Tibial nerve (tissue), 4 donors: ENCODE measurements at regions not wholly inside any gene's neighbourhood (a gene's known extent, or its start where the extent isn't known, plus 50 kb on each side); places are given as distances from the start of the nearest gene placed in this dataset.

Experiments
- CTCF ChIP-seq, 5 experiments: fragments of 200-600 bp in 3 of 5; fragments of 450-650 bp in 2 of 5; sonication (generic) in 3 of 5; IDR thresholded peaks; one replicate each; pipeline ENCODE4 v1.5.1; 2016 to 2019; ENCODE audit warnings: antibody characterized with exemption in 5 of 5, mild to moderate bottlenecking in 3 of 5, moderate library complexity in 2 of 5
- EP300 ChIP-seq, 2 donors: sonication (generic); formaldehyde crosslinking; IDR thresholded peaks; one replicate each; pipeline ENCODE4 v1.6.1; 2017; ENCODE audit warnings: antibody characterized with exemption in 2 of 2, mild to moderate bottlenecking in 1 of 2
- POLR2A ChIP-seq, 2 donors: fragments of 450-650 bp; IDR thresholded peaks; one replicate each; pipeline ENCODE4 v1.6.1; 2017; ENCODE audit warnings: antibody characterized with exemption in 2 of 2, mild to moderate bottlenecking in 2 of 2, moderate library complexity in 2 of 2

DNA sequence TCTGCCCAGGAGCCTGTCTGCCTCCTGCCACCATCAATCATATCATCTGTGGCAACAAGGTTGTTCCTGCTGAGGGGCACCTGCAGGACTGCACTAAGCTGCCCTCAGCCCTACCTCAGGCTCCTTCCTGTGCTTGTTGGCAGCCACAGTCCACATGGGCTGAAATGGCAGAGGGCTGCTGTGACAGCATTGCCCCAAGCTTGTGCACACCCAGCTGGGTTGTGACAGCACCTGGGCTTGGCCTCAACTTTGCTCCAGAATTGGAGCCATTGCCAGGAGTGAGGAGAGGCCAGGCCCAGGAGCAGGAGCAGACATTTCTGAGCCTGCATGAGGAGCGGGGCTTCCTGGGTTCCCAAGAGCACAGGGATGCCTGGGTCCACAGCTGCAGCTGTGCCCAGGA lies 340.9 kb upstream of the CHRM2 start:
- TF ChIP-seq CTCF (IDR thresholded peaks at IDR 0.05) (no peak), POLR2A (IDR thresholded peaks at IDR 0.05) (no peak), EP300 (IDR thresholded peaks at IDR 0.05) (no peak)
